ENCODE measurements at regions not wholly inside any gene's neighbourhood (a gene's known extent, or its start where the extent isn't known, plus 50 kb on each side); places are given as distances from the start of the nearest gene placed in this dataset.

DNA sequence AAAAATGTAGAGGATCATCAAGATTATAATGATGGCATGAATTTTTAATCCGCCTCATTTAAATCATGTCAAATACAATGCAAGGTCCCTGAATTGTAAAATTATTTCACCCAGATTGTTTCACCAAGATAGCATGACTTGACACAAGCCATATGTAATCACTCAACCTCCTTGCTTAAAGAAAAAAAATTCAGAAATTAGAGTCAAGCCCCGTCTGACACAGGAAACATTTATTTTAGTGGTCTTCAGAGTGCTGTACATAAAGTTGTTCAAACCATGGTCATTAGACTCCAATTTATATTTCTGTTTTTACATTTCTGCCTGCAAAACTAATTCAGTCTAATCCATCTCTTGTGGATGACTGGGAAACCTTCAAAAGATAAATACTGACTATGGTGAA is 200.2 kb downstream of the CBLN4 start:
- H3K4me2 ChIP-seq (ENCODE audit: low read depth, low read length, poor library complexity, severe bottlenecking) = no peak overlapping the region
- no peak overlapping the region for H3K9ac ChIP-seq (ENCODE audit: low read depth, low read length, poor library complexity, severe bottlenecking)
- H3K4me1 ChIP-seq (ENCODE audit: insufficient read depth, low read length, poor library complexity, severe bottlenecking) = no peaks in the 10 kb centered on the region
- no peaks in the 10 kb centered on the region for H3F3A ChIP-seq (ENCODE audit: low read depth)
- TF ChIP-seq, protein P1, sequence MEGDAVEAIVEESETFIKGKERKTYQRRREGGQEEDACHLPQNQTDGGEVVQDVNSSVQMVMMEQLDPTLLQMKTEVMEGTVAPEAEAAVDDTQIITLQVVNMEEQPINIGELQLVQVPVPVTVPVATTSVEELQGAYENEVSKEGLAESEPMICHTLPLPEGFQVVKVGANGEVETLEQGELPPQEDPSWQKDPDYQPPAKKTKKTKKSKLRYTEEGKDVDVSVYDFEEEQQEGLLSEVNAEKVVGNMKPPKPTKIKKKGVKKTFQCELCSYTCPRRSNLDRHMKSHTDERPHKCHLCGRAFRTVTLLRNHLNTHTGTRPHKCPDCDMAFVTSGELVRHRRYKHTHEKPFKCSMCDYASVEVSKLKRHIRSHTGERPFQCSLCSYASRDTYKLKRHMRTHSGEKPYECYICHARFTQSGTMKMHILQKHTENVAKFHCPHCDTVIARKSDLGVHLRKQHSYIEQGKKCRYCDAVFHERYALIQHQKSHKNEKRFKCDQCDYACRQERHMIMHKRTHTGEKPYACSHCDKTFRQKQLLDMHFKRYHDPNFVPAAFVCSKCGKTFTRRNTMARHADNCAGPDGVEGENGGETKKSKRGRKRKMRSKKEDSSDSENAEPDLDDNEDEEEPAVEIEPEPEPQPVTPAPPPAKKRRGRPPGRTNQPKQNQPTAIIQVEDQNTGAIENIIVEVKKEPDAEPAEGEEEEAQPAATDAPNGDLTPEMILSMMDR (conservative IDR thresholded peaks at IDR 0.05; ENCODE audit: low read length) = no peak
- TF ChIP-seq EZH2phosphoT487 (IDR thresholded peaks at IDR 0.05; ENCODE audit: borderline replicate concordance) = no peak
- no peaks in the 10 kb centered on the region for H4K20me1 ChIP-seq (ENCODE audit: insufficient read depth, low read length, poor library complexity, severe bottlenecking)
- H3K4me3 ChIP-seq (ENCODE audit: low read length, poor library complexity, severe bottlenecking) = no peak overlapping the region
- H3K36me3 ChIP-seq (ENCODE audit: insufficient read depth, low read length) = no peaks in the 10 kb centered on the region
- H2AFZ ChIP-seq (ENCODE audit: low read length) = no peak overlapping the region
- no peaks in the 10 kb centered on the region for H3K27me3 ChIP-seq (ENCODE audit: insufficient read depth, low read length, poor library complexity, severe bottlenecking)
- H3K9me2 ChIP-seq (replicated peaks; ENCODE audit: low read depth, low read length) = no peaks in the 10 kb centered on the region
- H3K79me2 ChIP-seq (ENCODE audit: insufficient read depth, low read length) = no peaks in the 10 kb centered on the region
- H3K9me3 ChIP-seq (ENCODE audit: insufficient read depth, low read depth, low read length) = peaks cover 3% of the 10 kb centered on the region; the same call in 1 of the 2 replicates

DNA sequence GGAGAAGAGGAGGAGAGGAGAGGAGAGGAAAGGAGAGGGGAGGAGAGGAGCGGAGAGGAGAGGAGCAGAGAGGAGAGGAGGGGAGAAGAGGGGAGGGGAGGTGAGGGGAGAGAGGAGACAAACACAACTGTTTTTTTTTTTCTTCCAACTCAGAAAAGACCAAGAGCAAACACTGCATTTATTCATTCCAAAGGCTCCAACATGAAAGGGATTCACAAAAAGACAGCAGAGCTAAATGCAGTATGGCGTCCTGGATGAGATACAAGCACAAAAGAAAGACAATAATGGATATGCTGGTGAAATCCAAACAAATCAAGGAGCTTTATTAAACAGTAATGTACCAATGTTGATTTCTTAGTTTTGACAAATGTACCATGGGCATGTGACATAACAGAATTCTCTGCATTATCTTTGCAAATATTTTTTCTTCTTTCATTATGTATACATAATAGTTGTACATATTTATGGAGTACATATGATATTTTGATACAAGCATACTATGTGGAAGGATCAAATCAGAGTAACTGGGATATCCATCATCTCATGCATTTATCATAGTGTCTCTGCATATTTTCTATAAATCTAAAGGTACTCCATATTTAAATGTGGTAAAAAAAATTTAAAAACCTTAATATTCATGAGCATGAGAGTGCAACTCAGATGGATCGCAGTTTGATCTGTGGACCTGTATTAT is 204.6 kb downstream of the CBLN4 start:
- Histone ChIP-seq H3K9ac (ENCODE audit: low read depth, low read length, poor library complexity, severe bottlenecking) (no peak overlapping the region), H3K36me3 (ENCODE audit: insufficient read depth, low read length) (no peaks in the 10 kb centered on the region), H3K4me1 (ENCODE audit: insufficient read depth, low read length, poor library complexity, severe bottlenecking) (no peaks in the 10 kb centered on the region), H3K27me3 (ENCODE audit: insufficient read depth, low read length, poor library complexity, severe bottlenecking) (no peaks in the 10 kb centered on the region), H3K79me2 (ENCODE audit: insufficient read depth, low read length) (no peaks in the 10 kb centered on the region), H3K9me2 (replicated peaks; ENCODE audit: low read depth, low read length) (no peaks in the 10 kb centered on the region), H3F3A (ENCODE audit: low read depth) (no peaks in the 10 kb centered on the region), H3K9me3 (ENCODE audit: insufficient read depth, low read depth, low read length) (no peaks in the 10 kb centered on the region), H4K20me1 (ENCODE audit: insufficient read depth, low read length, poor library complexity, severe bottlenecking) (no peaks in the 10 kb centered on the region), H3K4me2 (ENCODE audit: low read depth, low read length, poor library complexity, severe bottlenecking) (no peak overlapping the region), H3K4me3 (ENCODE audit: low read length, poor library complexity, severe bottlenecking) (no peak overlapping the region), H2AFZ (ENCODE audit: low read length) (no peak overlapping the region)
- no peak for TF ChIP-seq EZH2phosphoT487 (IDR thresholded peaks at IDR 0.05; ENCODE audit: borderline replicate concordance)
- TF ChIP-seq, protein P1 (conservative IDR thresholded peaks at IDR 0.05; ENCODE audit: low read length) = no peak

DNA sequence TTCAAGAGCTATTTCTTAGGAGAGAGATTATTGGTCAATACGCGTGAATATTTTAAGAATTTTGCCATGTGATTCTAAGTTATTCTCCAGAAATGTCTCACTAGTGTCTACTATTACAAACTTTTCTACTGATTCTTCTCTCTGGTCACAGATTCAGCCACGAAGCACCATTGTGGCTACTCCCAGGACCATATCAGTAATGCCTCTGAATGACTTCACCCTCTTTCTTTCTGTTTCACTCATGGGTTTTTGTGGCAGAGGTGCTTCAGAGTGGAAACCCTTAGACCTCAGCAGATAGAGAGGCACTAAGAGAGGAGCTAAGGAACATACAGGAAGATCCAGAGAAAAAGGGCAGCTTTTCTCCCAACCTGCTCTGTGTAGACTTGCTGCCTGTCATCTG is 211.3 kb downstream of the CBLN4 start:
- no peaks in the 10 kb centered on the region for H3K9me3 ChIP-seq (ENCODE audit: insufficient read depth, low read depth, low read length)
- H3K4me3 ChIP-seq (ENCODE audit: low read length, poor library complexity, severe bottlenecking) = no peak overlapping the region
- no peaks in the 10 kb centered on the region for H4K20me1 ChIP-seq (ENCODE audit: insufficient read depth, low read length, poor library complexity, severe bottlenecking)
- no peak overlapping the region for H3K4me2 ChIP-seq (ENCODE audit: low read depth, low read length, poor library complexity, severe bottlenecking)
- H3K36me3 ChIP-seq (ENCODE audit: insufficient read depth, low read length) = no peaks in the 10 kb centered on the region
- H3K4me1 ChIP-seq (ENCODE audit: insufficient read depth, low read length, poor library complexity, severe bottlenecking) = no peaks in the 10 kb centered on the region
- no peaks in the 10 kb centered on the region for H3K27me3 ChIP-seq (ENCODE audit: insufficient read depth, low read length, poor library complexity, severe bottlenecking)
- no peaks in the 10 kb centered on the region for H3F3A ChIP-seq (ENCODE audit: low read depth)
- no peak overlapping the region for H2AFZ ChIP-seq (ENCODE audit: low read length)
- H3K9me2 ChIP-seq (replicated peaks; ENCODE audit: low read depth, low read length) = no peaks in the 10 kb centered on the region
- H3K9ac ChIP-seq (ENCODE audit: low read depth, low read length, poor library complexity, severe bottlenecking) = no peak overlapping the region
- TF ChIP-seq, protein P1 (conservative IDR thresholded peaks at IDR 0.05; ENCODE audit: low read length) = no peak
- no peak for TF ChIP-seq EZH2phosphoT487 (IDR thresholded peaks at IDR 0.05; ENCODE audit: borderline replicate concordance)
- no peaks in the 10 kb centered on the region for H3K79me2 ChIP-seq (ENCODE audit: insufficient read depth, low read length)
